ENCODE measurements at regions not wholly inside any gene's neighbourhood (a gene's known extent, or its start where the extent isn't known, plus 50 kb on each side); places are given as distances from the start of the nearest gene placed in this dataset.

DNA sequence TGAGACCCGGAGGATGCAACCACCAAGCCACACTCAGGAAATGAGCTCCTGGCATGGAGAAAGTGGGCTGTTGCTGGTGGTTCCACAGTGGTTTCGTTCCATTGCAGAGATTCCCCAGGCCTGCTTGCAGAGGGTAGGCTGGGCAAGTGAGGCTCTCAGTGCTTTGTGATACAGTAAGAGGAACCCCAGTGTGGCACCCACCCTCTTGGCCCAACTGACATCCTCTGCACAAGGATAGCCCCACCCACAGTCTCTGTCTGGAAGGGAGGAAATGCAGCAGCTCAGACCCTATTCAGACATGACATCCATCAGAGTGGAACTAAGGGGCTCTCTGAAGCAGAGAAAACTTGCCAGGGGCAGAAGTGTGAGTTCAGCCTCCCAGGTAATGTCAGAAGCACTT lies 69.6 kb upstream of the FSTL4 start:
- no peaks in the 10 kb centered on the region for H3K36me3 ChIP-seq
- ATAC-seq (ENCODE audit: low FRiP score in 2 of 2) (no peak), DNase-seq (no peak)
- no peaks in the 10 kb centered on the region for H3K9me3 ChIP-seq
- H3K27me3 ChIP-seq: no peaks in the 10 kb centered on the region
- 44 to 73% methylated on average over 2 of the region's 2 CpGs for WGBS, 2 donors
- no peak overlapping the region for H3K4me3 ChIP-seq
- TF ChIP-seq, protein P1, sequence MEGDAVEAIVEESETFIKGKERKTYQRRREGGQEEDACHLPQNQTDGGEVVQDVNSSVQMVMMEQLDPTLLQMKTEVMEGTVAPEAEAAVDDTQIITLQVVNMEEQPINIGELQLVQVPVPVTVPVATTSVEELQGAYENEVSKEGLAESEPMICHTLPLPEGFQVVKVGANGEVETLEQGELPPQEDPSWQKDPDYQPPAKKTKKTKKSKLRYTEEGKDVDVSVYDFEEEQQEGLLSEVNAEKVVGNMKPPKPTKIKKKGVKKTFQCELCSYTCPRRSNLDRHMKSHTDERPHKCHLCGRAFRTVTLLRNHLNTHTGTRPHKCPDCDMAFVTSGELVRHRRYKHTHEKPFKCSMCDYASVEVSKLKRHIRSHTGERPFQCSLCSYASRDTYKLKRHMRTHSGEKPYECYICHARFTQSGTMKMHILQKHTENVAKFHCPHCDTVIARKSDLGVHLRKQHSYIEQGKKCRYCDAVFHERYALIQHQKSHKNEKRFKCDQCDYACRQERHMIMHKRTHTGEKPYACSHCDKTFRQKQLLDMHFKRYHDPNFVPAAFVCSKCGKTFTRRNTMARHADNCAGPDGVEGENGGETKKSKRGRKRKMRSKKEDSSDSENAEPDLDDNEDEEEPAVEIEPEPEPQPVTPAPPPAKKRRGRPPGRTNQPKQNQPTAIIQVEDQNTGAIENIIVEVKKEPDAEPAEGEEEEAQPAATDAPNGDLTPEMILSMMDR (IDR thresholded peaks at IDR 0.05): no peak
- no peak for TF ChIP-seq POLR2A (IDR thresholded peaks at IDR 0.05)
- H3K27ac ChIP-seq: no peak overlapping the region
- H3K4me1 ChIP-seq: no peaks in the 10 kb centered on the region

DNA sequence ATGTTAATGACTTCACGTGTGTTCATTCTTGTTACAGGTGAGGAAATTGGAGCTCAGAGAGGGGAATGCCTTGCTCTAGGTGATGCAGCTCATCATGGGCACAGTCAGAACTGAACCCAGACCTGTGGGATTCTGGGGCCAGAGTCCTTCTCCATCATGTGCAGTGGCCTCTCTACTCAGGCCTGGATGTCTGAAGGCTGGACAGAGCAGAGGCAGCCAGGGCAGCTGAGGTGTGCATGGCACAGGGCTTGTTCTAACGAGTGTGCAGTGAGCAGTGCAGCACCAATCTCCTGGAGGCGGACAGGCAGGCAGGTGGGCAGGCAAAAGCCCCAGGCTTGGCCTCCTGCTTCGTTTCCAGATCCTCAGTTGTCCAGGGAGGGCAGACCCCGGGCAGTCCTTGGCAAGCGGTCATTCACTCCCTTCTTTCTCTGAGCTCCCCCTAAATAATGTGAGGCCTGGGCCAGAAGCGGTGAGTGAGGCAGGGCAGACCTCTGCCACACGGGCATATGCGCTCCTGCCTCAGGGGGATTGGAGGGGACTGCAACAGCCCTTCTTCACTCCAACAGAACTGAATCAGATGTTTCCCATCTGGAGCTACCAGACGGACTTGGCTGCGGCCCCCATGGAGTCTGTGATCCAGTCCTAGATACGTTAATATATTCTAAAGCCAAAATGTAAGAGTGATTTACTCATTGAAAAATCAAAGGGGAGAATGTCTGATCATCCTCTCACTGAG lies 68.7 kb upstream of the FSTL4 start:
- WGBS, 2 donors: 71 to 87% methylated on average over 4 to 12 of the region's 12 CpGs
- DNase-seq: no peak
- Histone ChIP-seq H3K27me3 (no peaks in the 10 kb centered on the region), H3K4me1 (no peaks in the 10 kb centered on the region), H3K27ac (no peak overlapping the region), H3K36me3 (no peaks in the 10 kb centered on the region), H3K4me3 (no peak overlapping the region), H3K9me3 (no peaks in the 10 kb centered on the region)
- TF ChIP-seq, protein P1 (IDR thresholded peaks at IDR 0.05): no peak
- TF ChIP-seq POLR2A (IDR thresholded peaks at IDR 0.05): no peak
- TF ChIP-seq EP300 (IDR thresholded peaks at IDR 0.05): no peak
- no peak for TF ChIP-seq POLR2AphosphoS5 (IDR thresholded peaks at IDR 0.05)
- ATAC-seq (ENCODE audit: low FRiP score in 2 of 2): no peak

DNA sequence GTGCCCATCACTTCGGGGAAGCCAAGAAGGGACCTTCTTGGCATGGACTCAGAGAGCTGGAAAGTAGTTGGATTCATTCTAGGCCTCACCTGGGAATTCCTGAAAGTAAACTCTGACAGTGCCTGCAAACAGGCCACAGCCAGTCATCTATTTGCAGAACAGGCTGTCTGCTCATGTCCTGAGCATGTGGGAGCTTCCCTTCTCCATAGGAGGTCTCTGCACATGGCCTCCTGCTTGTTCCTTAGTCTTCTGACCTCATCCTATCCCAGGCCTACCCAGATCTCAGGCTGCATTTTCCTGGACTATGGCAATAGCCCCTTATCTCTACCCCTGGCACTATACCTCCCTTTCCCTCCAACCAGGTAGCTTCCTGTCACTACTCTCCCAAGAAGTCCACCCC lies 67.2 kb upstream of the FSTL4 start:
- 50 to 80% methylated on average over 1 of the region's 1 CpG for WGBS, 2 donors
- Histone ChIP-seq H3K9me3 (no peaks in the 10 kb centered on the region), H3K36me3 (no peaks in the 10 kb centered on the region), H3K4me3 (no peak overlapping the region), H3K4me1 (no peaks in the 10 kb centered on the region), H3K27me3 (no peaks in the 10 kb centered on the region), H3K27ac (no peak overlapping the region)
- no peak for ATAC-seq (ENCODE audit: low FRiP score in 2 of 2)
- no peak for TF ChIP-seq POLR2A (IDR thresholded peaks at IDR 0.05)
- TF ChIP-seq, protein P1 (IDR thresholded peaks at IDR 0.05): no peak
- TF ChIP-seq EP300 (IDR thresholded peaks at IDR 0.05): no peak
- TF ChIP-seq POLR2AphosphoS5 (IDR thresholded peaks at IDR 0.05): no peak
- no peak for DNase-seq

DNA sequence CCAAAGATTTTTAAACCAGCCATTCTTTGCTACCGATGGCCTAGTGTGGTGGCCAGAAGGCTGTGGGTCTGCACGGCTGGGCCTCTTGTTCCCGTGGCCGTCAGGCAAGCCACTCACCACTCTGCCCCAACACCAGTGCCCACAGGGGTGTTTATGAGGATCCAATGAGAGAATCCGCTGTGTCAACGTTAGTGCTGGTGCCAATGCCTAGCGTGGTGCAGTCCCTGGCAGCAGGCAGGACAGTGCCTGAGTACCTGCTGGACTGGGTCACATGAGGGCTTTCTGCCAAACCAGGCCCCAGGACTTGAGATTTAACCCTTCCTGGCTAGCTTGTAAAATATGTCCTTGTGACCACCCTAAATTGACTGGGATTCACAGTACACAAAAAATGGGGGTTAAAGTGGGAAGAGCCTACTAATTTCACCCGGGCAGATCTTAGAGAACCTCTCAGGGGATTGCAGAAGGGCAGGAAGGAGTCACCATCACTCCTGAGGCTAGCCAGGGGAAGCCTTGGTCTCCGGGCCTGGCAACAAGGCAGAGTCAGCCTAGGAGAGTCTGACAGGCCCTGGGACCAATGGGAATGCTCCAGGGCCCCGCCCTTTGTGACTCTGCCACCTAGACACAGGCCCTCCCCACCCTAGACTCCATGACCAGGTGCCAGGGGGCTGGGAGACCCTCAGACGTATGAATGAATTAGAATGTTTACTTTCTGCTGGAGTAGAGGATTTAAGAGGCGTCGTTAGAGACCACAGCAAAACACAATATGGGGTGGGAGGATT lies 63.2 kb upstream of the FSTL4 start:
- Histone ChIP-seq H3K27me3 (no peaks in the 10 kb centered on the region), H3K4me1 (no peaks in the 10 kb centered on the region), H3K4me3 (no peak overlapping the region), H3K9me3 (no peaks in the 10 kb centered on the region), H3K36me3 (no peaks in the 10 kb centered on the region), H3K27ac (no peak overlapping the region)
- WGBS, 2 donors: 75 to 78% methylated on average over 7 to 13 of the region's 13 CpGs
- TF ChIP-seq, protein P1 (IDR thresholded peaks at IDR 0.05): no peak
- TF ChIP-seq POLR2A (IDR thresholded peaks at IDR 0.05): no peak
- no peak for TF ChIP-seq EP300 (IDR thresholded peaks at IDR 0.05)
- TF ChIP-seq POLR2AphosphoS5 (IDR thresholded peaks at IDR 0.05): no peak
- ATAC-seq (ENCODE audit: low FRiP score in 2 of 2) (peak in 1 of 2 donors; percentile 48), DNase-seq (peak in 1 of 2 donors; percentile 36)
